ENCODE measurements at regions not wholly inside any gene's neighbourhood (a gene's known extent, or its start where the extent isn't known, plus 50 kb on each side); places are given as distances from the start of the nearest gene placed in this dataset.

DNA sequence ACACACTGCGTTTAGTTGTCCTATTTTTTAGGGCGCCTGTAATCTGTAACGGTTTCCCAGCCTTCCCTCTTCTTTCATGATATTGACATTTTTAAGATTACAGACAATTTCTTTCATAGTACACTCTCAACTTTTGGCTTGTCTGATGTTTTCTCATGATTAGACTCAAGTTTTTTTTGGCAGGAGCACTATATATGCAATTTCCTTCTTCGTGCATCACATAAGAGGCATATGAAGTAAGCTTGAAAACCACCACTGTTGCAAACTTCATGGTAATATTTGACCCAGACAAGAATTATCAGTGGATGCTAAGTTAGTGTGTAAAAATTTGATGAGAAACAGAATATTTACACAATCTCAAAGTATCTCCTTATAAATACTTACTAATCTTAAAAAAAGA is 119.2 kb upstream of the CMC1 start:
- TF ChIP-seq, protein P1, sequence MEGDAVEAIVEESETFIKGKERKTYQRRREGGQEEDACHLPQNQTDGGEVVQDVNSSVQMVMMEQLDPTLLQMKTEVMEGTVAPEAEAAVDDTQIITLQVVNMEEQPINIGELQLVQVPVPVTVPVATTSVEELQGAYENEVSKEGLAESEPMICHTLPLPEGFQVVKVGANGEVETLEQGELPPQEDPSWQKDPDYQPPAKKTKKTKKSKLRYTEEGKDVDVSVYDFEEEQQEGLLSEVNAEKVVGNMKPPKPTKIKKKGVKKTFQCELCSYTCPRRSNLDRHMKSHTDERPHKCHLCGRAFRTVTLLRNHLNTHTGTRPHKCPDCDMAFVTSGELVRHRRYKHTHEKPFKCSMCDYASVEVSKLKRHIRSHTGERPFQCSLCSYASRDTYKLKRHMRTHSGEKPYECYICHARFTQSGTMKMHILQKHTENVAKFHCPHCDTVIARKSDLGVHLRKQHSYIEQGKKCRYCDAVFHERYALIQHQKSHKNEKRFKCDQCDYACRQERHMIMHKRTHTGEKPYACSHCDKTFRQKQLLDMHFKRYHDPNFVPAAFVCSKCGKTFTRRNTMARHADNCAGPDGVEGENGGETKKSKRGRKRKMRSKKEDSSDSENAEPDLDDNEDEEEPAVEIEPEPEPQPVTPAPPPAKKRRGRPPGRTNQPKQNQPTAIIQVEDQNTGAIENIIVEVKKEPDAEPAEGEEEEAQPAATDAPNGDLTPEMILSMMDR (IDR thresholded peaks at IDR 0.05; ENCODE audit: low read length) = no peak
- TF ChIP-seq EZH2 (optimal IDR thresholded peaks at IDR 0.05; ENCODE audit: low read depth, low read length) = no peak
